Prostate gland (tissue), 2 donors: ENCODE measurements at regions not wholly inside any gene's neighbourhood (a gene's known extent, or its start where the extent isn't known, plus 50 kb on each side); places are given as distances from the start of the nearest gene placed in this dataset.

ENCODE experiments used
- DNase-seq: peaks from one replicate; pipeline ENCODE4 v3.0.0-alpha.2; 2019; ENCODE audit warnings: low spot score
- H3K27ac ChIP-seq, 2 donors: fragments of 200-600 bp; sonication (generic); 2 replicates each; pipeline ENCODE4 v1.5.1; 2017 to 2019
- H3K27me3 ChIP-seq: fragments of 200-600 bp; sonication (generic); replicated peaks from 2 replicates; pipeline ENCODE4 v1.5.1; 2019; ENCODE audit not compliant: insufficient read depth
- H3K36me3 ChIP-seq, 2 donors: fragments of 200-600 bp; sonication (generic); 1 replicate in 1 of 2; 2 replicates in 1 of 2; pipeline versions ENCODE4 v1.5.1 to v1.8.1; 2017 to 2019
- H3K4me1 ChIP-seq: fragments of 200-600 bp; sonication (generic); replicated peaks from 2 replicates; pipeline ENCODE4 v1.5.1; 2019
- H3K4me3 ChIP-seq, 2 donors: fragments of 200-600 bp; sonication (generic); 2 replicates each; pipeline ENCODE4 v1.5.1; 2017 to 2019
- H3K9me3 ChIP-seq: fragments of 200-600 bp; sonication (generic); 2 replicates; pipeline ENCODE4 v1.5.1; 2017
- CTCF ChIP-seq, 4 experiments: fragments of 200-600 bp in 2 of 4; fragments of 450-650 bp in 2 of 4; sonication (generic) in 2 of 4; IDR thresholded peaks; 1 replicate in 3 of 4; 2 replicates in 1 of 4; pipeline ENCODE4 v1.5.1; 2016 to 2019; ENCODE audit warnings: antibody characterized with exemption in 4 of 4, mild to moderate bottlenecking in 2 of 4, moderate library complexity in 2 of 4
- POLR2A ChIP-seq: fragments of 450-650 bp; IDR thresholded peaks from one replicate; pipeline ENCODE4 v1.6.1; 2016; ENCODE audit warnings: antibody characterized with exemption, mild to moderate bottlenecking
- POLR2AphosphoS5 ChIP-seq: sonication (generic); formaldehyde crosslinking; IDR thresholded peaks from one replicate; pipeline ENCODE4 v1.6.1; 2017; ENCODE audit warnings: antibody characterized with exemption
- WGBS: methylation state at CpG from one replicate; pipeline ENCODE4 v1.1.5; 2018; 5-methylcytosine and 5-hydroxymethylcytosine counted together
- intact Hi-C: fragments of 100-400 bp; cut with DNase I; formaldehyde crosslinking; loops from one replicate; pipeline ENCODE4 v1.14.2; 2022

- no peak for TF ChIP-seq POLR2AphosphoS5
- 58% methylated on average over 5 of the region's 5 CpGs for WGBS
- DNase-seq, result no peak
- Histone ChIP-seq H3K36me3 (no peaks in the 10 kb centered on the region), H3K4me1 (no peaks in the 10 kb centered on the region), H3K27me3 (no peaks in the 10 kb centered on the region), H3K4me3 (no peak overlapping the region), H3K27ac (no peak overlapping the region), H3K9me3 (no peaks in the 10 kb centered on the region)
- intact Hi-C loops, result no loop called here
Observed at GRCh38 chr14:26775765-26776563, 178.1 kb upstream of the NOVA1 start.

- no peaks in the 10 kb centered on the region for H3K9me3 ChIP-seq
- H3K27me3 ChIP-seq, result no peaks in the 10 kb centered on the region
- no peak for TF ChIP-seq CTCF (IDR thresholded peaks at IDR 0.05)
- no peak for TF ChIP-seq POLR2AphosphoS5
- TF ChIP-seq POLR2A, result no peak
- H3K27ac ChIP-seq, result no peak overlapping the region
- WGBS, result 61% methylated on average over 4 of the region's 4 CpGs
- intact Hi-C loops, result no loop called here
- no peaks in the 10 kb centered on the region for H3K36me3 ChIP-seq
- DNase-seq, result no peak
- H3K4me3 ChIP-seq, result no peak overlapping the region
- no peaks in the 10 kb centered on the region for H3K4me1 ChIP-seq
Observed at GRCh38 chr14:26791117-26791806, 193.4 kb upstream of the NOVA1 start.

GRCh38 chr14:26794731-26795130 lies 196.9 kb upstream of the NOVA1 start:
- TF ChIP-seq POLR2AphosphoS5 (no peak), CTCF (IDR thresholded peaks at IDR 0.05) (no peak), POLR2A (no peak)
- DNase-seq, result no peak
- Histone ChIP-seq H3K9me3 (no peaks in the 10 kb centered on the region), H3K4me3 (no peak overlapping the region), H3K27me3 (no peaks in the 10 kb centered on the region), H3K36me3 (no peaks in the 10 kb centered on the region), H3K4me1 (no peaks in the 10 kb centered on the region), H3K27ac (no peak overlapping the region)
- intact Hi-C loops, result no loop called here
- 76% methylated on average over 2 of the region's 2 CpGs for WGBS

DNA sequence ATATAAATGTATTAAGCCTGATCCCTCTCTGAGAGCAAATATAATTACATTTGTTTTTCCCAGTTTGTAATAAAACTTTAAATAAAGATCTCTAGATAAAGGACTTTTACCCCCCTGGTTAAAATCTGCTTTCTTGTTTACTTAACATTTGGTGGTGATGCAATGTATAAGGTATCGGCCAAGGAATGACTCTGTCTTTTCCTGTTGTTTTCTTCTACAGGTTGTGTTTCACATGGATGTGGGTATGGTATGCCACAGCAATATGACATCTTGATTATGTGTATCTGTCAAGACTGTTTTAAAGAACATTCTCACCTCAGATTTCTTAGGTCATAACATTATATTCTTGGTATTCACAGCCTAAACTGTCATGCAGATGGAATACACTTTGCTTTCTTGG lies 210.6 kb upstream of the NOVA1 start:
- DNase-seq, result no peak
- intact Hi-C loops, result no loop called here
- TF ChIP-seq CTCF (IDR thresholded peaks at IDR 0.05), result no peak
- no peak for TF ChIP-seq POLR2AphosphoS5
- no peak for TF ChIP-seq POLR2A
- Histone ChIP-seq H3K4me1 (no peaks in the 10 kb centered on the region), H3K27me3 (no peaks in the 10 kb centered on the region), H3K4me3 (no peak overlapping the region), H3K9me3 (no peaks in the 10 kb centered on the region), H3K27ac (no peak overlapping the region), H3K36me3 (no peaks in the 10 kb centered on the region)
- WGBS, result 26% methylated on average over 1 of the region's 1 CpG

DNA sequence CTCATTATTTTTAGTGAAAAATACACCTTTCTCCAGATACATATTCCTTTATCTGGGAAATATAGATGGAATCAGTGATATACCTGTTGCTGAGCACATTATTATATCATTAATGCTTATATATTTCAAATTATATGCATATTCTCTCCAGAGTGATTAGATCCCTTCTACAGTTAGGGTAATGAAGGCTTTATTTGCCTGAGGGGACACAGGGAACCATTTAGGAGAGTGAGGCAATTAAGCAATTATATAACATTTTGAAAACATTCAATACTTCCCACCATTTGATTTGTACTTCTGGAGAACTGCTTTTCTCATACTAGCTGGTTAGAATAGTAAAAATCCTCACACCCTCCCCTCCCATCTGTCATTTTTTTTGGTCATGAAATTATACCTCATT lies 212.8 kb upstream of the NOVA1 start:
- Histone ChIP-seq H3K27me3 (no peaks in the 10 kb centered on the region), H3K4me3 (no peak overlapping the region), H3K4me1 (no peaks in the 10 kb centered on the region), H3K27ac (no peak overlapping the region), H3K36me3 (no peaks in the 10 kb centered on the region), H3K9me3 (no peaks in the 10 kb centered on the region)
- intact Hi-C loops, result no loop called here
- DNase-seq, result no peak
- TF ChIP-seq CTCF (IDR thresholded peaks at IDR 0.05) (no peak), POLR2AphosphoS5 (no peak), POLR2A (no peak)
